Mesenchymal stem cell (in vitro differentiated cells and primary cell): ENCODE measurements at regions not wholly inside any gene's neighbourhood (a gene's known extent, or its start where the extent isn't known, plus 50 kb on each side); places are given as distances from the start of the nearest gene placed in this dataset.

Source experiments
- DNase-seq: peaks from one replicate; pipeline ENCODE4 v3.0.0-alpha.2; 2013
- H2AFZ ChIP-seq: one replicate; pipeline ENCODE4 v1.6.1; 2013; ENCODE audit warnings: low read depth, mild to moderate bottlenecking, control low read depth, inconsistent platforms, low read length, moderate library complexity
- H2AK5ac ChIP-seq: 2 replicates; pipeline ENCODE4 v1.6.1; 2013; ENCODE audit warnings: low read length, moderate library complexity, mild to moderate bottlenecking, inconsistent platforms; ENCODE audit not compliant: severe bottlenecking
- H2BK120ac ChIP-seq: one replicate; pipeline ENCODE4 v1.6.1; 2013; ENCODE audit warnings: low read depth, mild to moderate bottlenecking, inconsistent platforms, low read length, moderate library complexity
- H2BK12ac ChIP-seq, 2 experiments: one replicate each; pipeline ENCODE4 v1.6.1; 2013; ENCODE audit warnings: inconsistent platforms in 2 of 2, low read length in 2 of 2, mild to moderate bottlenecking in 2 of 2, moderate library complexity in 2 of 2, control low read depth in 1 of 2
- H2BK15ac ChIP-seq: one replicate; pipeline ENCODE4 v1.6.1; 2013; ENCODE audit warnings: mild to moderate bottlenecking, low read depth, inconsistent platforms; ENCODE audit not compliant: poor library complexity, severe bottlenecking
- H2BK5ac ChIP-seq: 2 replicates; pipeline ENCODE4 v1.6.1; 2013; ENCODE audit warnings: low read depth, mild to moderate bottlenecking, low read length, control low read depth, inconsistent platforms; ENCODE audit not compliant: poor library complexity, severe bottlenecking
- H3K14ac ChIP-seq, 2 experiments: one replicate each; pipeline ENCODE4 v1.6.1; 2013; ENCODE audit warnings: inconsistent platforms in 2 of 2, low read length in 2 of 2, control low read depth in 1 of 2, mild to moderate bottlenecking in 1 of 2, moderate library complexity in 1 of 2
- H3K18ac ChIP-seq, 2 experiments: one replicate each; pipeline ENCODE4 v1.6.1; 2013; ENCODE audit warnings: inconsistent platforms in 2 of 2, low read length in 2 of 2, control low read depth in 1 of 2, low read depth in 1 of 2, mild to moderate bottlenecking in 1 of 2
- H3K23ac ChIP-seq, 2 experiments: one replicate each; pipeline ENCODE4 v1.6.1; 2013; ENCODE audit warnings: inconsistent platforms in 2 of 2, low read length in 2 of 2, mild to moderate bottlenecking in 2 of 2, moderate library complexity in 2 of 2, control low read depth in 1 of 2
- H3K27ac ChIP-seq: 2 replicates; pipeline ENCODE4 v1.5.1; 2013; ENCODE audit warnings: mild to moderate bottlenecking, moderate library complexity, low read length, control low read depth, inconsistent platforms; ENCODE audit not compliant: poor library complexity, severe bottlenecking
- H3K27me3 ChIP-seq, 2 experiments: 2 replicates each; pipeline versions ENCODE4 v1.6.1 to v1.7.0; 2013; ENCODE audit warnings: low read length in 2 of 2, mild to moderate bottlenecking in 2 of 2, moderate library complexity in 2 of 2, control low read depth in 1 of 2, inconsistent platforms in 1 of 2; ENCODE audit not compliant: control insufficient read depth in 1 of 2, insufficient read depth in 1 of 2
- H3K36me3 ChIP-seq, 2 experiments: 2 replicates each; pipeline versions ENCODE4 v1.6.1 to v1.7.0; 2013; ENCODE audit warnings: low read length in 2 of 2, control low read depth in 1 of 2, inconsistent platforms in 1 of 2, low read depth in 1 of 2, mild to moderate bottlenecking in 1 of 2; ENCODE audit not compliant: insufficient read depth in 2 of 2, control insufficient read depth in 1 of 2
- H3K4ac ChIP-seq, 2 experiments: one replicate each; pipeline ENCODE4 v1.6.1; 2013; ENCODE audit warnings: inconsistent platforms in 2 of 2, low read length in 2 of 2, mild to moderate bottlenecking in 2 of 2, moderate library complexity in 2 of 2, control low read depth in 1 of 2, low read depth in 1 of 2
- H3K4me1 ChIP-seq: 2 replicates; pipeline ENCODE4 v1.6.1; 2013; ENCODE audit warnings: low read depth, low read length, control low read depth; ENCODE audit not compliant: control insufficient read depth, insufficient read depth
- H3K4me2 ChIP-seq: 2 replicates; pipeline ENCODE4 v1.6.1; 2013; ENCODE audit warnings: low read length, mild to moderate bottlenecking, inconsistent platforms; ENCODE audit not compliant: poor library complexity, severe bottlenecking
- H3K4me3 ChIP-seq, 2 experiments: 2 replicates each; pipeline versions ENCODE4 v1.5.1 to v1.7.0; 2013; ENCODE audit warnings: low read length in 2 of 2, mild to moderate bottlenecking in 2 of 2, control low read depth in 1 of 2, low read depth in 1 of 2; ENCODE audit not compliant: insufficient read depth in 1 of 2
- H3K79me1 ChIP-seq: replicated peaks from 2 replicates; pipeline ENCODE4 v1.6.1; 2013; ENCODE audit warnings: mild to moderate bottlenecking, control low read depth, low read length, inconsistent platforms; ENCODE audit not compliant: poor library complexity, severe bottlenecking
- H3K9ac ChIP-seq: 2 replicates; pipeline ENCODE4 v1.7.0; 2013; ENCODE audit warnings: mild to moderate bottlenecking, low read length, moderate library complexity
- H3K9me3 ChIP-seq: 2 replicates; pipeline ENCODE4 v1.7.0; 2013; ENCODE audit warnings: mild to moderate bottlenecking, low read length; ENCODE audit not compliant: control insufficient read depth
- H4K8ac ChIP-seq: one replicate; pipeline ENCODE4 v1.6.1; 2013; ENCODE audit warnings: inconsistent platforms, mild to moderate bottlenecking, low read length, moderate library complexity
- H4K91ac ChIP-seq: one replicate; pipeline ENCODE4 v1.6.1; 2013; ENCODE audit warnings: mild to moderate bottlenecking, low read length, inconsistent platforms

DNA sequence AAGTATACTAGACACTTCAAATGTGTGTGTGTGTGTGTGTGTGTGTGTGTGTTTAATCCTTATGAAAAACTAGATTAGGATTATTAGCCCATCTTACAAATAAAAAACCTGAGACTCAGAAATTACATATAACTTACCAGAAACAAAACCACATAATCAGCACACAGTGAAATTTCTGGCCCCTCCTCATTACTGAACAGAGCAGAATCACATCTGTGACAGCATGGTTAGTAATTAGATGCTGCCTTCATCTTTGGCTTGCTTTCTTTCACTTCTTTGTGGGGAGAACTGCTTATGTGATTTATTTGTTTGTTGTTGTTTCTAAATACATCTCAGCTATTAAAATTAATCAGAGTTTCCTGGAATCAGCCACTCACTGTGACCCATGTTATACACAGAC, 267.1 kb downstream of the TENT5A start:
- Histone ChIP-seq H2BK5ac (no peak overlapping the region), H2AFZ (no peak overlapping the region), H4K91ac (no peak overlapping the region), H3K27me3 (no peaks in the 10 kb centered on the region), H3K36me3 (no peaks in the 10 kb centered on the region), H2BK15ac (no peak overlapping the region), H3K27ac (no peak overlapping the region), H3K23ac (no peak overlapping the region), H2AK5ac (no peak overlapping the region), H3K79me1 (no peaks in the 10 kb centered on the region), H3K9me3 (no peaks in the 10 kb centered on the region), H3K9ac (no peak overlapping the region), H3K4me2 (no peak overlapping the region), H3K14ac (no peak overlapping the region), H2BK120ac (no peak overlapping the region), H3K18ac (no peak overlapping the region), H4K8ac (no peak overlapping the region), H2BK12ac (no peak overlapping the region), H3K4ac (no peak overlapping the region), H3K4me1 (no peaks in the 10 kb centered on the region), H3K4me3 (no peak overlapping the region)
- DNase-seq, result no peak

DNA sequence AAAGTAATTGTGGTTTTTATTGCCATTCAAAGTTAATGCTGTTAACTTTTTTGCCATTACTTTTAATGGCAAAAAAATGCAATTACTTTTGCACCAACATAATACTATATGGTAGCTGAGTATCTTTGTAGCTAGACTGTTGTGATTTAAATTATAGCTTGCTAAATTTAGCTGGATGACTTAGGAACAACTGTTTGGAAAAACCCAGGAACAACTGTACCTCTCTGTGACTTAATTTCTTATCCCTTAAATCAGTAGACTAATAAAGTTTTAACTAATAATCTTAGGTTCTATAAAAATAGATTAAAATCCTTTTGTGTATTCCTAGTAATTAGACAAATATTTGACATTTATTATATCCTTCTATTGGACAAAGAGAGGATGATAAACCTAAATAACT, 268.2 kb downstream of the TENT5A start:
- no peak overlapping the region for H3K4me3 ChIP-seq
- no peak overlapping the region for H3K18ac ChIP-seq
- DNase-seq, result no peak
- no peak overlapping the region for H2BK120ac ChIP-seq
- H3K4me2 ChIP-seq, result no peak overlapping the region
- no peak overlapping the region for H3K14ac ChIP-seq
- H3K4ac ChIP-seq, result no peak overlapping the region
- H2AK5ac ChIP-seq, result no peak overlapping the region
- H2BK5ac ChIP-seq, result no peak overlapping the region
- H3K23ac ChIP-seq, result no peak overlapping the region
- no peaks in the 10 kb centered on the region for H3K27me3 ChIP-seq
- no peak overlapping the region for H4K8ac ChIP-seq
- H2BK15ac ChIP-seq, result no peak overlapping the region
- H3K9me3 ChIP-seq, result no peaks in the 10 kb centered on the region
- no peak overlapping the region for H3K27ac ChIP-seq
- no peaks in the 10 kb centered on the region for H3K4me1 ChIP-seq
- no peaks in the 10 kb centered on the region for H3K36me3 ChIP-seq
- H2AFZ ChIP-seq, result no peak overlapping the region
- H3K79me1 ChIP-seq, result no peaks in the 10 kb centered on the region
- no peak overlapping the region for H3K9ac ChIP-seq
- H4K91ac ChIP-seq, result no peak overlapping the region
- H2BK12ac ChIP-seq, result no peak overlapping the region

DNA sequence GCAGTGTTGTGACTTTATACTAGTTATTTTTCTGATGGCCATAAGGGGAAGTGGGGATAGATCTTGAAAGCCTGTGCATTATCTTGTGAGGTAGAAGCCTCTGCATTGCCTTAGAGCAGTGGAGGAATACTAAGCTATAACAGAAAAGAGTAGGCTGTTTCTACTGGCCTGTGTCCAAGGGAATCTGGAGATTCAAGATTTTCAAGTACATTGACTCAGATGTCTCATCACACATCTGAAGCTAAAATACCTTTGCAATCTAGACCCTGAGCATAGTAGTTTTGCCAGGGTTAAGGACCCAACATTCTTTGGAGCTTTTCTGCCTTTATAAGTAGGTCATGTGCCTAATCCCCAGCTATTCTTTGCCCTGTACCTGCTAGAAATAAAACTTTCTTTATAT, 272.3 kb downstream of the TENT5A start:
- H2BK12ac ChIP-seq, result no peak overlapping the region
- H3K4me1 ChIP-seq, result no peaks in the 10 kb centered on the region
- H3K27ac ChIP-seq, result no peak overlapping the region
- H3K9ac ChIP-seq, result no peak overlapping the region
- no peaks in the 10 kb centered on the region for H3K9me3 ChIP-seq
- H3K36me3 ChIP-seq, result no peaks in the 10 kb centered on the region
- no peaks in the 10 kb centered on the region for H3K27me3 ChIP-seq
- DNase-seq, result no peak
- H3K18ac ChIP-seq, result no peak overlapping the region
- H2AFZ ChIP-seq, result no peak overlapping the region
- H3K4me3 ChIP-seq, result no peak overlapping the region
- H3K14ac ChIP-seq, result no peak overlapping the region
- no peak overlapping the region for H3K4me2 ChIP-seq
- no peak overlapping the region for H2BK15ac ChIP-seq
- H3K79me1 ChIP-seq, result no peaks in the 10 kb centered on the region
- H2AK5ac ChIP-seq, result no peak overlapping the region
- H2BK5ac ChIP-seq, result no peak overlapping the region
- H3K23ac ChIP-seq, result peak overlapping the region in 1 of 2 experiments; percentile 34
- no peak overlapping the region for H2BK120ac ChIP-seq
- H4K91ac ChIP-seq, result no peak overlapping the region
- H4K8ac ChIP-seq, result no peak overlapping the region
- H3K4ac ChIP-seq, result no peak overlapping the region

DNA sequence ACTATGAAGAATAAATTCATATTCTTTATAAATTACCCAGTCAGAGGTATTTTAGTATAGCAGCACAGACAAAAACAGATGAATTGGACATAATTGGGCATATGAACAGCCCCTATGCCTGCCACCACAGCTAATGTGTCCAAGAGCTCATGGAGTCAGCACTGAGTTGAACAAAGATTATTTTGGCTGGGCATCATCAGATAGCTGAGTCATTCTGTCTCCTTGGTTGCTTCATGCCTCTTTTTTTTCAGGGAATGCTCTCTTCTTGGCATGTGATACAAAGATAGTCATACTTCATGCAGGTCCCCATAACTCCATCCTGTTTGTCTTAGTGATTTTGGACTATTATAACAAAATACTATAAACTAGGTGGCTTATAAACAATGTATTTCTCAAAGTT, 275.6 kb downstream of the TENT5A start:
- no peak overlapping the region for H3K14ac ChIP-seq
- H2BK12ac ChIP-seq, result no peak overlapping the region
- H2AFZ ChIP-seq, result no peak overlapping the region
- no peak overlapping the region for H3K27ac ChIP-seq
- H3K9me3 ChIP-seq, result no peaks in the 10 kb centered on the region
- no peak overlapping the region for H3K18ac ChIP-seq
- H3K4me2 ChIP-seq, result no peak overlapping the region
- H3K23ac ChIP-seq, result no peak overlapping the region
- H2BK15ac ChIP-seq, result no peak overlapping the region
- no peak overlapping the region for H3K4me3 ChIP-seq
- H3K79me1 ChIP-seq, result no peaks in the 10 kb centered on the region
- H4K8ac ChIP-seq, result no peak overlapping the region
- H3K36me3 ChIP-seq, result no peaks in the 10 kb centered on the region
- no peak overlapping the region for H4K91ac ChIP-seq
- no peak overlapping the region for H3K4ac ChIP-seq
- H2BK120ac ChIP-seq, result no peak overlapping the region
- no peaks in the 10 kb centered on the region for H3K4me1 ChIP-seq
- H2AK5ac ChIP-seq, result no peak overlapping the region
- no peak overlapping the region for H2BK5ac ChIP-seq
- H3K9ac ChIP-seq, result no peak overlapping the region
- no peaks in the 10 kb centered on the region for H3K27me3 ChIP-seq
- DNase-seq, result peak; percentile 40
